Vagina (tissue), 2 donors: ENCODE measurements at regions not wholly inside any gene's neighbourhood (a gene's known extent, or its start where the extent isn't known, plus 50 kb on each side); places are given as distances from the start of the nearest gene placed in this dataset.

Experiments
- DNase-seq, 2 donors: peaks; one replicate each; pipeline ENCODE4 v3.0.0-alpha.2; 2017; ENCODE audit errors: extremely low spot score in 2 of 2
- H3K27ac ChIP-seq: fragments of 200-600 bp; sonication (generic); one replicate; pipeline ENCODE4 v1.5.1; 2019
- H3K27me3 ChIP-seq: fragments of 200-600 bp; sonication (generic); one replicate; pipeline ENCODE4 v1.5.1; 2019
- H3K36me3 ChIP-seq, 2 donors: fragments of 200-600 bp; sonication (generic); one replicate each; pipeline ENCODE4 v1.5.1; 2017 to 2019
- H3K4me1 ChIP-seq: fragments of 200-600 bp; sonication (generic); one replicate; pipeline ENCODE4 v1.5.1; 2019
- H3K4me3 ChIP-seq, 2 donors: fragments of 200-600 bp; sonication (generic); 1 replicate in 1 of 2; 2 replicates in 1 of 2; pipeline ENCODE4 v1.5.1; 2016 to 2019
- H3K9me3 ChIP-seq: fragments of 200-600 bp; sonication (generic); one replicate; pipeline ENCODE4 v1.5.1; 2019
- POLR2A ChIP-seq, 2 donors: fragments of 450-650 bp; IDR thresholded peaks; one replicate each; pipeline ENCODE4 v1.6.1; 2017; ENCODE audit warnings: antibody characterized with exemption in 2 of 2, mild to moderate bottlenecking in 2 of 2, moderate library complexity in 2 of 2
- POLR2AphosphoS5 ChIP-seq, 2 donors: sonication (generic); formaldehyde crosslinking; IDR thresholded peaks; one replicate each; pipeline ENCODE4 v1.9.0; 2017; ENCODE audit warnings: antibody characterized with exemption in 2 of 2, mild to moderate bottlenecking in 2 of 2, low read depth in 1 of 2; ENCODE audit not compliant: insufficient read depth in 1 of 2
- intact Hi-C: fragments of 100-400 bp; cut with DNase I; formaldehyde crosslinking; loops from one replicate; pipeline ENCODE4 v1.15.1; 2023
- TF ChIP-seq, protein P1 (sequence below), 3 experiments: fragments of 450-650 bp in 2 of 3; fragments of 200-600 bp in 1 of 3; sonication (generic) in 1 of 3; IDR thresholded peaks; one replicate each; pipeline ENCODE4 v1.5.1; 2017 to 2019; ENCODE audit warnings: antibody characterized with exemption in 3 of 3, mild to moderate bottlenecking in 2 of 3, moderate library complexity in 2 of 3

GRCh38 chr1:212192261-212192998 is 92.8 kb upstream of the PPP2R5A start:
- DNase-seq: no peak
- H3K27ac ChIP-seq: no peak overlapping the region
- no peaks in the 10 kb centered on the region for H3K27me3 ChIP-seq
- H3K4me3 ChIP-seq: no peak overlapping the region
- no peaks in the 10 kb centered on the region for H3K9me3 ChIP-seq
- intact Hi-C loops: no loop called here
- H3K4me1 ChIP-seq: no peaks in the 10 kb centered on the region
- no peaks in the 10 kb centered on the region for H3K36me3 ChIP-seq
- TF ChIP-seq POLR2A (IDR thresholded peaks at IDR 0.05) (no peak), POLR2AphosphoS5 (IDR thresholded peaks at IDR 0.05; ENCODE audit: insufficient read depth in 1 of 2, low read depth in 1 of 2) (no peak)
- TF ChIP-seq, protein P1, sequence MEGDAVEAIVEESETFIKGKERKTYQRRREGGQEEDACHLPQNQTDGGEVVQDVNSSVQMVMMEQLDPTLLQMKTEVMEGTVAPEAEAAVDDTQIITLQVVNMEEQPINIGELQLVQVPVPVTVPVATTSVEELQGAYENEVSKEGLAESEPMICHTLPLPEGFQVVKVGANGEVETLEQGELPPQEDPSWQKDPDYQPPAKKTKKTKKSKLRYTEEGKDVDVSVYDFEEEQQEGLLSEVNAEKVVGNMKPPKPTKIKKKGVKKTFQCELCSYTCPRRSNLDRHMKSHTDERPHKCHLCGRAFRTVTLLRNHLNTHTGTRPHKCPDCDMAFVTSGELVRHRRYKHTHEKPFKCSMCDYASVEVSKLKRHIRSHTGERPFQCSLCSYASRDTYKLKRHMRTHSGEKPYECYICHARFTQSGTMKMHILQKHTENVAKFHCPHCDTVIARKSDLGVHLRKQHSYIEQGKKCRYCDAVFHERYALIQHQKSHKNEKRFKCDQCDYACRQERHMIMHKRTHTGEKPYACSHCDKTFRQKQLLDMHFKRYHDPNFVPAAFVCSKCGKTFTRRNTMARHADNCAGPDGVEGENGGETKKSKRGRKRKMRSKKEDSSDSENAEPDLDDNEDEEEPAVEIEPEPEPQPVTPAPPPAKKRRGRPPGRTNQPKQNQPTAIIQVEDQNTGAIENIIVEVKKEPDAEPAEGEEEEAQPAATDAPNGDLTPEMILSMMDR (IDR thresholded peaks at IDR 0.05): no peak

DNA sequence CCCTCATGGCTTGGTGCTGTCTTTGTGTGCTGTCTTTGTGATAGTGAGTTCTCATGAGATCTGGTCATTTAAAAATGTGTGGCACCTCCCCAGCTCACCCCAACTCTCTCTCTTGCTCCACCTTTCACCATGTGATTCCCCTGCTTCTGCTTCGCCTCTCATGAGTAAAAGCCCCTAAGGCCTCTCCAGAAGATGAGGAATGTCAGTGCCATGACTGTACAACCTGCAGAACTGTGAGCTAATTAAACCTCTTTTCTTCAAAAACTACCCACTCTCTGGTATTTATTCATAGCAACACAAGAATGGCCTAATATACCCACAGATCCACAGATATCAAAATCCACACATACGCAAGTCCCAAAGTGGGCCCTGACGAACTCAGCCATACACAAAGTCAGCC is 88.9 kb upstream of the PPP2R5A start:
- Histone ChIP-seq H3K27me3 (no peaks in the 10 kb centered on the region), H3K27ac (no peak overlapping the region), H3K9me3 (no peaks in the 10 kb centered on the region), H3K36me3 (no peaks in the 10 kb centered on the region), H3K4me3 (no peak overlapping the region), H3K4me1 (no peaks in the 10 kb centered on the region)
- DNase-seq: no peak
- intact Hi-C loops: no loop called here
- TF ChIP-seq POLR2A (IDR thresholded peaks at IDR 0.05) (no peak), POLR2AphosphoS5 (IDR thresholded peaks at IDR 0.05; ENCODE audit: insufficient read depth in 1 of 2, low read depth in 1 of 2) (no peak)
- TF ChIP-seq, protein P1 (IDR thresholded peaks at IDR 0.05): no peak

DNA sequence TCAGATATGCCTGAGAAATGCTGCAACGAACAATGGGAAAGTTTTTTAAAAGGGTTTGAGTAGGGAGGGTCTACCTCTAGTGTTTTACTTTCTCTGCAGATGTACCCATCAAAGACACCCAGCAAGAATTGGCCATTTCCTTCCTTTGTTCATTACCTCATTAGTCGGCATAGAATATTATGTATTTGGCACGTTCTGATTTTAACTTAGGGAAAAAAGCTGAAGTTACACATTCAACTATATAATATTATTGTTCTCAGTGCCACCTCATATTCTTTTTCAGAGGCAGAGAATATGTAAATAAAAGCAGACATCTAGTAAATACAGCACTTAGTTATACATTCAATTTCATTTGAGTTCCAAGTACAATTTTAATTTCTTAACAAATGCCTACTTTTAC is 83.7 kb upstream of the PPP2R5A start:
- DNase-seq: no peak
- H3K9me3 ChIP-seq: no peaks in the 10 kb centered on the region
- no peaks in the 10 kb centered on the region for H3K4me1 ChIP-seq
- intact Hi-C loops: no loop called here
- no peak overlapping the region for H3K27ac ChIP-seq
- no peak for TF ChIP-seq POLR2A (IDR thresholded peaks at IDR 0.05)
- TF ChIP-seq, protein P1 (IDR thresholded peaks at IDR 0.05): no peak
- no peak for TF ChIP-seq POLR2AphosphoS5 (IDR thresholded peaks at IDR 0.05; ENCODE audit: insufficient read depth in 1 of 2, low read depth in 1 of 2)
- no peaks in the 10 kb centered on the region for H3K36me3 ChIP-seq
- no peak overlapping the region for H3K4me3 ChIP-seq
- H3K27me3 ChIP-seq: no peaks in the 10 kb centered on the region

DNA sequence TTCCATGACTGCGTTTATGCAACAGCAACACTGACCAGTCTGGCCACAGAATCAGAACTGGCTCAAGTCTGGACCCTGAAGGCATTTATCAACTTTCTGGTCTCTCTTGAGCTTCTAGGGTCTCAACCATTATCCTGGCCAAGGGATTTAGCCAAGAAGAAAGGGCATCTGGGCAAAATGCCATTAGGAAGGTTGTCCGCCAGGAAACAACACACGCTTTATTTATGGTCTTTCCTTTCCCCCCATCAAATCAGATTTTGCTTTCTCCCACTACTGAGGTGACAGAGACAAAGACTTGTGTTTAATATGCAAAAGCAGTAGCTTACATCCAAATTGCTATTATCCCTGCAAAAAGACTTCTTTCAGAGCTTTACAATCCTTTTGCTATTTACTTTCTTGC is 81.6 kb upstream of the PPP2R5A start:
- intact Hi-C loops: no loop called here
- no peak for DNase-seq
- TF ChIP-seq POLR2AphosphoS5 (IDR thresholded peaks at IDR 0.05; ENCODE audit: insufficient read depth in 1 of 2, low read depth in 1 of 2): no peak
- TF ChIP-seq POLR2A (IDR thresholded peaks at IDR 0.05): no peak
- TF ChIP-seq, protein P1 (IDR thresholded peaks at IDR 0.05): no peak

DNA sequence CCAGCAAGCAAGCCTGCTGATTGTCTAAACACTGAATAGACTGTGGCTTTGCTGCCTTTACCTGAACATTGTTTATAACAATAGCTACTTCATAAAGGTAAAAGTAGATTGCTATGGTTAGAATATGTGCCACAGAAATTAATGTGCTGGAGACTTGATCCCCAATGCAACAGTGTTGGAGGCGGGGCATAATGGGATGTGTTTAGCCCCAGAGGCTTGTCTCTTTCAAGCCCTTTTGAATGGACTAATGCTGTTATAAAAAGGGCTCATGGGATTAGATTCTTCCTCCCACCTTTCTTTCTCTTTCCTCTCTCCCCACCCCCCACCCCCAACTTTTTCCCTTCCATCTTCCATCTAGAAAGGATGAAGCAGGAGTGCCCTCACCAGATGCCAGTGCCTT is 80.2 kb upstream of the PPP2R5A start:
- TF ChIP-seq, protein P1 (IDR thresholded peaks at IDR 0.05): no peak
- no peak for TF ChIP-seq POLR2A (IDR thresholded peaks at IDR 0.05)
- TF ChIP-seq POLR2AphosphoS5 (IDR thresholded peaks at IDR 0.05; ENCODE audit: insufficient read depth in 1 of 2, low read depth in 1 of 2): no peak
- no peak for DNase-seq
- intact Hi-C loops: no loop called here
- Histone ChIP-seq H3K36me3 (no peaks in the 10 kb centered on the region), H3K9me3 (no peaks in the 10 kb centered on the region), H3K27ac (no peak overlapping the region), H3K27me3 (no peaks in the 10 kb centered on the region), H3K4me3 (no peak overlapping the region), H3K4me1 (no peaks in the 10 kb centered on the region)

More for the DNA sequence above, 81.6 kb upstream of the PPP2R5A start:
- no peaks in the 10 kb centered on the region for H3K9me3 ChIP-seq
- no peaks in the 10 kb centered on the region for H3K27me3 ChIP-seq
- no peak overlapping the region for H3K4me3 ChIP-seq
- H3K27ac ChIP-seq: no peak overlapping the region
- H3K4me1 ChIP-seq: no peaks in the 10 kb centered on the region
- H3K36me3 ChIP-seq: no peaks in the 10 kb centered on the region
